ENCODE measurements at regions not wholly inside any gene's neighbourhood (a gene's known extent, or its start where the extent isn't known, plus 50 kb on each side); places are given as distances from the start of the nearest gene placed in this dataset.

GRCh38 chr13:64753233-64754000 is 2476.7 kb downstream of the PCDH9 start:
- H3K36me3 ChIP-seq (ENCODE audit: control insufficient read depth, insufficient read depth, low read length), result no peaks in the 10 kb centered on the region
- in situ Hi-C loops (cut with MboI; ENCODE audit: low sequenced_read_pairs) (no loop called here), dilution Hi-C loops (cut with HindIII; ENCODE audit: low sequenced_read_pairs, unreplicated experiment) (no loop called here), intact Hi-C loops (cut with micrococcal nuclease) (no loop called here)
- H3K9me1 ChIP-seq (ENCODE audit: insufficient read depth, low read length), result no peaks in the 10 kb centered on the region
- ChIA-PET CTCF (interaction anchor here (0.8 kb wide), 1 partner anchor 54 kb away, joined by 3 read pairs; no protein-coding TSS in a partner anchor), POLR2A (ENCODE audit: unreplicated experiment) (interaction anchor here (0.6 kb wide), 1 partner anchor 172 kb away, joined by 3 read pairs; no protein-coding TSS in a partner anchor)
- no CpG with 5 or more reads among the region's 2 CpGs for whole genome bisulfite sequencing, 2 experiments (ENCODE audit: extremely low coverage in 2 of 2, insufficient read length in 1 of 2)
- no peaks in the 10 kb centered on the region; the same call in 1 of the 2 replicates for H3K4me1 ChIP-seq (ENCODE audit: control insufficient read depth, insufficient read depth, low read length)
- H3K4me2 ChIP-seq (ENCODE audit: low read depth, low read length), result no peak overlapping the region
- ATAC-seq (ENCODE audit: low read depth), result peak; percentile 46
- no peak overlapping the region for H3K14ac ChIP-seq (replicated peaks; ENCODE audit: low read depth, low read length)
- DNase-seq, result peak; percentile 51
- no peaks in the 10 kb centered on the region for H4K20me1 ChIP-seq (ENCODE audit: insufficient read depth, low read length)
- TF ChIP-seq NFE2L2 (IDR thresholded peaks at IDR 0.05; ENCODE audit: low read depth, low read length) (no peak), FOS (IDR thresholded peaks at IDR 0.05; ENCODE audit: low read depth, low read length) (no peak), RAD21 (IDR thresholded peaks at IDR 0.05; ENCODE audit: low read length) (no peak), CEBPB (IDR thresholded peaks at IDR 0.05; ENCODE audit: low read depth, low read length) (no peak), POLR2A (IDR thresholded peaks at IDR 0.05; ENCODE audit: low read depth, low read length) (no peak), RCOR1 (IDR thresholded peaks at IDR 0.05; ENCODE audit: insufficient replicate concordance, low read length) (no peak), BHLHE40 (IDR thresholded peaks at IDR 0.05; ENCODE audit: low read depth, low read length) (no peak)
- TF ChIP-seq, protein P1, sequence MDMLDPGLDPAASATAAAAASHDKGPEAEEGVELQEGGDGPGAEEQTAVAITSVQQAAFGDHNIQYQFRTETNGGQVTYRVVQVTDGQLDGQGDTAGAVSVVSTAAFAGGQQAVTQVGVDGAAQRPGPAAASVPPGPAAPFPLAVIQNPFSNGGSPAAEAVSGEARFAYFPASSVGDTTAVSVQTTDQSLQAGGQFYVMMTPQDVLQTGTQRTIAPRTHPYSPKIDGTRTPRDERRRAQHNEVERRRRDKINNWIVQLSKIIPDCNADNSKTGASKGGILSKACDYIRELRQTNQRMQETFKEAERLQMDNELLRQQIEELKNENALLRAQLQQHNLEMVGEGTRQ (IDR thresholded peaks at IDR 0.05; ENCODE audit: low read depth, low read length), result no peak
- TF ChIP-seq, protein P2, sequence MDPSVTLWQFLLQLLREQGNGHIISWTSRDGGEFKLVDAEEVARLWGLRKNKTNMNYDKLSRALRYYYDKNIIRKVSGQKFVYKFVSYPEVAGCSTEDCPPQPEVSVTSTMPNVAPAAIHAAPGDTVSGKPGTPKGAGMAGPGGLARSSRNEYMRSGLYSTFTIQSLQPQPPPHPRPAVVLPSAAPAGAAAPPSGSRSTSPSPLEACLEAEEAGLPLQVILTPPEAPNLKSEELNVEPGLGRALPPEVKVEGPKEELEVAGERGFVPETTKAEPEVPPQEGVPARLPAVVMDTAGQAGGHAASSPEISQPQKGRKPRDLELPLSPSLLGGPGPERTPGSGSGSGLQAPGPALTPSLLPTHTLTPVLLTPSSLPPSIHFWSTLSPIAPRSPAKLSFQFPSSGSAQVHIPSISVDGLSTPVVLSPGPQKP (IDR thresholded peaks at IDR 0.05; ENCODE audit: borderline replicate concordance, low read depth, low read length), result no peak
- TF ChIP-seq, protein P3, sequence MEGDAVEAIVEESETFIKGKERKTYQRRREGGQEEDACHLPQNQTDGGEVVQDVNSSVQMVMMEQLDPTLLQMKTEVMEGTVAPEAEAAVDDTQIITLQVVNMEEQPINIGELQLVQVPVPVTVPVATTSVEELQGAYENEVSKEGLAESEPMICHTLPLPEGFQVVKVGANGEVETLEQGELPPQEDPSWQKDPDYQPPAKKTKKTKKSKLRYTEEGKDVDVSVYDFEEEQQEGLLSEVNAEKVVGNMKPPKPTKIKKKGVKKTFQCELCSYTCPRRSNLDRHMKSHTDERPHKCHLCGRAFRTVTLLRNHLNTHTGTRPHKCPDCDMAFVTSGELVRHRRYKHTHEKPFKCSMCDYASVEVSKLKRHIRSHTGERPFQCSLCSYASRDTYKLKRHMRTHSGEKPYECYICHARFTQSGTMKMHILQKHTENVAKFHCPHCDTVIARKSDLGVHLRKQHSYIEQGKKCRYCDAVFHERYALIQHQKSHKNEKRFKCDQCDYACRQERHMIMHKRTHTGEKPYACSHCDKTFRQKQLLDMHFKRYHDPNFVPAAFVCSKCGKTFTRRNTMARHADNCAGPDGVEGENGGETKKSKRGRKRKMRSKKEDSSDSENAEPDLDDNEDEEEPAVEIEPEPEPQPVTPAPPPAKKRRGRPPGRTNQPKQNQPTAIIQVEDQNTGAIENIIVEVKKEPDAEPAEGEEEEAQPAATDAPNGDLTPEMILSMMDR (conservative IDR thresholded peaks at IDR 0.05; ENCODE audit: low read depth, low read length), result no peak
- H2AK5ac ChIP-seq (ENCODE audit: low read depth, low read length), result no peak overlapping the region
- H3K4me3 ChIP-seq (ENCODE audit: insufficient read depth, low read depth, low read length), result no peak overlapping the region
- BruUV-seq (replicated peaks), result no TSS peak
- H3K9ac ChIP-seq (ENCODE audit: low read depth, low read length), result no peak overlapping the region
- H4K8ac ChIP-seq (ENCODE audit: low read depth in 2 of 2, low read length in 2 of 2), result no peak overlapping the region
- H3K18ac ChIP-seq (ENCODE audit: low read depth, low read length), result no peak overlapping the region
- H3K4ac ChIP-seq (ENCODE audit: low read depth, low read length), result no peak overlapping the region
- H3K9me3 ChIP-seq (ENCODE audit: control insufficient read depth, insufficient read depth, low read length), result no peaks in the 10 kb centered on the region
- H4K91ac ChIP-seq (ENCODE audit: insufficient read depth, low read depth, low read length), result no peak overlapping the region
- no peak overlapping the region for H3K23ac ChIP-seq (ENCODE audit: low read depth, low read length)
- no peak overlapping the region for H2AFZ ChIP-seq (replicated peaks; ENCODE audit: low read length, poor library complexity)
- H3K79me1 ChIP-seq (ENCODE audit: low read depth in 1 of 2, low read length in 2 of 2), result no peaks in the 10 kb centered on the region
- no peak overlapping the region for H2BK20ac ChIP-seq (ENCODE audit: low read depth, low read length)
- H3K27me3 ChIP-seq (ENCODE audit: control insufficient read depth, insufficient read depth, low read length), result no peaks in the 10 kb centered on the region
- H3K56ac ChIP-seq (ENCODE audit: extremely low read depth, insufficient read depth, low read length), result no peak overlapping the region
- no peak overlapping the region for H4K5ac ChIP-seq (ENCODE audit: low read depth, low read length)
- H2BK120ac ChIP-seq (ENCODE audit: low read depth, low read length), result no peak overlapping the region
- H3K27ac ChIP-seq (ENCODE audit: insufficient read depth, low read length), result no peak overlapping the region
- H2BK5ac ChIP-seq (ENCODE audit: low read depth, low read length, poor library complexity, severe bottlenecking), result no peak overlapping the region
- H2BK15ac ChIP-seq (ENCODE audit: low read depth, low read length), result no peak overlapping the region
- H2AK9ac ChIP-seq (replicated peaks; ENCODE audit: low read depth, low read length, poor library complexity), result no peak overlapping the region
